Panc1 (cell line): ENCODE measurements at regions not wholly inside any gene's neighbourhood (a gene's known extent, or its start where the extent isn't known, plus 50 kb on each side); places are given as distances from the start of the nearest gene placed in this dataset.

Source experiments
- ATAC-seq: fragments of 200-7000 bp; cut with Tn5 transposase; 2 replicates; pipeline ENCODE4 v1.9.1; 2020; ENCODE audit warnings: mild to moderate bottlenecking, moderate library complexity
- BruUV-seq: library from RNA; stranded (reverse); fragments of 400-500 nt; replicated peaks from 2 replicates; lab custom pipeline; 2021; lab: Mats Ljungman, UMichigan
- CTCF ChIA-PET: fragments of 300-600 bp; sonication (Branson Sonifier 250); formaldehyde crosslinking; loops from one replicate; lab custom pipeline; 2022; ENCODE audit warnings: antibody characterized with exemption; lab: Charles Lee
- POLR2A ChIA-PET: fragments of 300-600 bp; sonication (Branson Sonifier 250); formaldehyde crosslinking; loops from one replicate; lab custom pipeline; 2022; ENCODE audit warnings: antibody characterized with exemption; lab: Charles Lee
- DNase-seq: peaks from one replicate; pipeline ENCODE4 v3.0.0-alpha.2; 2010; ENCODE audit warnings: low read depth, low spot score
- H3K27ac ChIP-seq: 2 replicates; pipeline ENCODE4 v1.5.1; 2011; ENCODE audit warnings: mild to moderate bottlenecking, low read length, inconsistent platforms
- H3K27me3 ChIP-seq: fragments of 200-500 bp; sonication (Bioruptor generic); 2 replicates; pipeline ENCODE4 v1.6.0; 2014; ENCODE audit warnings: low read length, inconsistent platforms; ENCODE audit not compliant: control insufficient read depth, insufficient read depth
- H3K36me3 ChIP-seq: fragments of 200-500 bp; sonication (Bioruptor generic); 2 replicates; pipeline ENCODE4 v1.5.1; 2014; ENCODE audit warnings: inconsistent platforms, mild to moderate bottlenecking, low read length, moderate library complexity; ENCODE audit not compliant: control insufficient read depth, insufficient read depth
- H3K4me1 ChIP-seq: 2 replicates; pipeline ENCODE4 v1.5.1; 2011; ENCODE audit warnings: inconsistent platforms, mild to moderate bottlenecking, low read length, moderate library complexity; ENCODE audit not compliant: control insufficient read depth, insufficient read depth
- H3K4me3 ChIP-seq, 2 experiments: 2 replicates each; pipeline ENCODE4 v1.5.1; 2011 to 2012; ENCODE audit warnings: low read depth in 2 of 2, low read length in 2 of 2, mild to moderate bottlenecking in 2 of 2, inconsistent platforms in 1 of 2, moderate library complexity in 1 of 2
- H3K9me3 ChIP-seq: fragments of 200-500 bp; sonication (Bioruptor generic); 2 replicates; pipeline ENCODE4 v1.5.1; 2014; ENCODE audit warnings: low read depth, mild to moderate bottlenecking, inconsistent platforms, low read length, moderate library complexity; ENCODE audit not compliant: control insufficient read depth, insufficient read depth
- CTCF ChIP-seq: fragments of 450-650 bp; IDR thresholded peaks from 2 replicates; pipeline ENCODE4 v1.5.1; 2017; ENCODE audit warnings: mild to moderate bottlenecking
- POLR2AphosphoS5 ChIP-seq: IDR thresholded peaks from 2 replicates; pipeline ENCODE4 v1.6.1; 2012; ENCODE audit warnings: mild to moderate bottlenecking, low read depth, low read length, moderate library complexity
- REST ChIP-seq, 2 experiments: IDR thresholded peaks; 2 replicates each; pipeline ENCODE4 v1.6.1; 2011 to 2012; ENCODE audit warnings: low read depth in 2 of 2, control low read depth in 1 of 2, low read length in 1 of 2, mild to moderate bottlenecking in 1 of 2, moderate library complexity in 1 of 2; ENCODE audit not compliant: insufficient read depth in 1 of 2
- SIN3A ChIP-seq: IDR thresholded peaks from 2 replicates; pipeline ENCODE4 v1.6.1; 2012; ENCODE audit warnings: low read depth, mild to moderate bottlenecking, low read length, moderate library complexity, borderline replicate concordance; ENCODE audit not compliant: insufficient read depth
- TCF7L2 ChIP-seq: IDR thresholded peaks from 2 replicates; pipeline ENCODE4 v1.6.1; 2011; ENCODE audit warnings: mild to moderate bottlenecking, low read depth, low read length, inconsistent platforms
- in situ Hi-C: cut with HindIII; loops from 2 replicates; pipeline ENCODE4 v1.10.0; 2016; ENCODE audit warnings: low sequenced_read_pairs, low pct_unique_long_range_greater_than_20kb
- intact Hi-C: fragments of 100-400 bp; cut with micrococcal nuclease; formaldehyde crosslinking; loops from one replicate; pipeline ENCODE4 v1.10.0; 2022; ENCODE audit not compliant: unreplicated experiment

- ATAC-seq (no peak), DNase-seq (no peak)
- no peak overlapping the region for H3K27ac ChIP-seq
- in situ Hi-C loops (no loop called here), intact Hi-C loops (no loop called here)
- BruUV-seq = no TSS peak
- H3K36me3 ChIP-seq = no peaks in the 10 kb centered on the region
- H3K27me3 ChIP-seq = no peaks in the 10 kb centered on the region
- no peak for TF ChIP-seq SIN3A
- no peak for TF ChIP-seq POLR2AphosphoS5
- TF ChIP-seq CTCF = no peak
- no peak for TF ChIP-seq TCF7L2
- TF ChIP-seq REST (IDR thresholded peaks at IDR 0.05; ENCODE audit: insufficient read depth in 1 of 2, low read depth in 2 of 2, low read length in 1 of 2) = no peak
- no peak overlapping the region for H3K4me3 ChIP-seq
- POLR2A ChIA-PET = no interaction called here
- CTCF ChIA-PET = no interaction called here
- H3K4me1 ChIP-seq = no peaks in the 10 kb centered on the region
- no peaks in the 10 kb centered on the region for H3K9me3 ChIP-seq
Measured at GRCh38 chr1:22315315-22316078, 136.2 kb upstream of the ZBTB40 start.

- DNase-seq (no peak), ATAC-seq (peak; percentile 84)
- no peaks in the 10 kb centered on the region for H3K36me3 ChIP-seq
- no peak overlapping the region for H3K27ac ChIP-seq
- intact Hi-C loops = no loop called here
- no peaks in the 10 kb centered on the region for H3K27me3 ChIP-seq
- TF ChIP-seq SIN3A (no peak), CTCF (peak; percentile 86)
- H3K4me3 ChIP-seq = no peak overlapping the region
- ChIA-PET POLR2A (no interaction called here), CTCF (no interaction called here)
- no peaks in the 10 kb centered on the region for H3K4me1 ChIP-seq
- in situ Hi-C loops = no loop called here
- no peaks in the 10 kb centered on the region for H3K9me3 ChIP-seq
- BruUV-seq = no TSS peak
Measured at GRCh38 chr1:22317231-22317919, 134.3 kb upstream of the ZBTB40 start.
